B cell (primary cell): ENCODE measurements at regions not wholly inside any gene's neighbourhood (a gene's known extent, or its start where the extent isn't known, plus 50 kb on each side); places are given as distances from the start of the nearest gene placed in this dataset.

Experiments used
- ATAC-seq: fragments of 200-7000 bp; cut with Tn5 transposase; one replicate; pipeline ENCODE4 v1.10.0; 2021; ENCODE audit warnings: low read depth, mild to moderate bottlenecking, moderate number of reproducible peaks, moderate library complexity
- CTCF ChIA-PET: fragments of 350-600 bp; sonication (Branson Sonifier 250); formaldehyde crosslinking; loops from one replicate; lab custom pipeline; 2021; ENCODE audit warnings: antibody characterized with exemption, inconsistent platforms; lab: Charles Lee
- POLR2A ChIA-PET: fragments of 350-600 bp; sonication (Branson Sonifier 250); formaldehyde crosslinking; loops from one replicate; lab custom pipeline; 2021; ENCODE audit warnings: antibody characterized with exemption; lab: Charles Lee
- DNase-seq: peaks from one replicate; pipeline ENCODE4 v3.0.0; 2013
- H2AFZ ChIP-seq: 2 replicates; pipeline ENCODE4 v1.6.1; 2012; ENCODE audit warnings: mild to moderate bottlenecking, low read depth, low read length; ENCODE audit not compliant: insufficient read depth, poor library complexity, severe bottlenecking
- H3K27ac ChIP-seq, 2 donors: 1 replicate in 1 of 2; 2 replicates in 1 of 2; pipeline ENCODE4 v1.5.1; 2012 to 2013; ENCODE audit warnings: low read length in 2 of 2, mild to moderate bottlenecking in 2 of 2, moderate library complexity in 1 of 2
- H3K27me3 ChIP-seq, 4 experiments: fragments of 200-600 bp in 1 of 4; sonication (generic) in 1 of 4; replicated peaks in 1 of 4; 1 replicate in 2 of 4; 2 replicates in 2 of 4; pipeline versions ENCODE4 v1.6.1 to v1.7.0; 2013 to 2016; ENCODE audit warnings: low read length in 3 of 4, mild to moderate bottlenecking in 2 of 4, mixed read lengths in 1 of 4, moderate library complexity in 1 of 4; ENCODE audit not compliant: insufficient read depth in 4 of 4, control insufficient read depth in 3 of 4; ENCODE audit errors: control extremely low read depth in 1 of 4
- H3K36me3 ChIP-seq, 2 experiments: replicated peaks in 1 of 2; 1 replicate in 1 of 2; 2 replicates in 1 of 2; pipeline versions ENCODE4 v1.6.1 to v1.7.1; 2013; ENCODE audit warnings: low read length in 1 of 2; ENCODE audit not compliant: insufficient read depth in 2 of 2, control insufficient read depth in 1 of 2; ENCODE audit errors: control extremely low read depth in 1 of 2, extremely low read depth in 1 of 2
- H3K4me1 ChIP-seq, 2 donors: fragments of 200-600 bp in 1 of 2; sonication (generic) in 1 of 2; 1 replicate in 1 of 2; 2 replicates in 1 of 2; pipeline versions ENCODE4 v1.5.1 to v1.6.1; 2013 to 2017; ENCODE audit warnings: low read length in 2 of 2; ENCODE audit not compliant: control insufficient read depth in 2 of 2, insufficient read depth in 2 of 2
- H3K4me2 ChIP-seq: replicated peaks from 2 replicates; pipeline ENCODE3; 2012; ENCODE audit warnings: mild to moderate bottlenecking, low read depth, low read length; ENCODE audit not compliant: poor library complexity, severe bottlenecking
- H3K4me3 ChIP-seq, 5 experiments: fragments of 200-600 bp in 1 of 5; sonication (generic) in 1 of 5; 1 replicate in 3 of 5; 2 replicates in 2 of 5; pipeline versions ENCODE4 v1.5.1 to v1.7.0; 2011 to 2016; ENCODE audit warnings: low read length in 4 of 5, mild to moderate bottlenecking in 4 of 5, low read depth in 2 of 5, control low read depth in 1 of 5, moderate library complexity in 1 of 5; ENCODE audit not compliant: insufficient read depth in 1 of 5; ENCODE audit errors: control extremely low read depth in 1 of 5, extremely low read depth in 1 of 5
- H3K79me2 ChIP-seq: fragments of 200-600 bp; sonication (generic); one replicate; pipeline ENCODE4 v1.6.0; 2016; ENCODE audit warnings: low read length; ENCODE audit not compliant: control insufficient read depth, insufficient read depth
- H3K9ac ChIP-seq: fragments of 200-600 bp; sonication (generic); 2 replicates; pipeline ENCODE4 v1.6.1; 2017; ENCODE audit warnings: mild to moderate bottlenecking, low read length, moderate library complexity
- H3K9me3 ChIP-seq, 3 donors: one replicate each; pipeline versions ENCODE4 v1.6.1 to v1.7.1; 2013; ENCODE audit warnings: low read length in 2 of 3; ENCODE audit not compliant: control insufficient read depth in 2 of 3, insufficient read depth in 1 of 3; ENCODE audit errors: control extremely low read depth in 1 of 3
- H4K20me1 ChIP-seq: 2 replicates; pipeline ENCODE4 v1.6.0; 2012; ENCODE audit warnings: mild to moderate bottlenecking, low read length; ENCODE audit not compliant: insufficient read depth, control insufficient read depth, poor library complexity, severe bottlenecking
- H3K27ac Mint-ChIP-seq: one replicate; pipeline ENCODE4 v1.8.0; 2021; ENCODE audit warnings: mixed read lengths
- H3K27me3 Mint-ChIP-seq: one replicate; pipeline ENCODE4 v1.8.0; 2021; ENCODE audit warnings: mixed read lengths
- H3K4me1 Mint-ChIP-seq: one replicate; pipeline ENCODE4 v1.8.0; 2021; ENCODE audit warnings: mixed read lengths
- H3K4me3 Mint-ChIP-seq: one replicate; pipeline ENCODE4 v1.8.0; 2021; ENCODE audit warnings: mixed read lengths
- H3K9me3 Mint-ChIP-seq: one replicate; pipeline ENCODE4 v1.8.0; 2022; ENCODE audit warnings: mixed read lengths; ENCODE audit not compliant: insufficient read depth
- EZH2 ChIP-seq: IDR thresholded peaks from 2 replicates; pipeline ENCODE4 v1.6.1; 2012; ENCODE audit warnings: borderline replicate concordance, low read depth, mild to moderate bottlenecking, moderate library complexity, low read length; ENCODE audit not compliant: insufficient read depth, poor library complexity, severe bottlenecking
- WGBS: methylation state at CpG from one replicate; pipeline ENCODE4 v1.1.5; 2013; ENCODE audit warnings: missing lambda C conversion rate; ENCODE audit not compliant: insufficient coverage; 5-methylcytosine and 5-hydroxymethylcytosine counted together
- intact Hi-C: fragments of 100-400 bp; cut with micrococcal nuclease; formaldehyde crosslinking; loops from one replicate; pipeline ENCODE4 v1.10.0; 2022
- TF ChIP-seq, protein P1 (sequence below): fragments of 200-600 bp; IDR thresholded peaks from one replicate; pipeline ENCODE4 v1.8.0; 2022; ENCODE audit warnings: antibody characterized with exemption, mild to moderate bottlenecking

DNA sequence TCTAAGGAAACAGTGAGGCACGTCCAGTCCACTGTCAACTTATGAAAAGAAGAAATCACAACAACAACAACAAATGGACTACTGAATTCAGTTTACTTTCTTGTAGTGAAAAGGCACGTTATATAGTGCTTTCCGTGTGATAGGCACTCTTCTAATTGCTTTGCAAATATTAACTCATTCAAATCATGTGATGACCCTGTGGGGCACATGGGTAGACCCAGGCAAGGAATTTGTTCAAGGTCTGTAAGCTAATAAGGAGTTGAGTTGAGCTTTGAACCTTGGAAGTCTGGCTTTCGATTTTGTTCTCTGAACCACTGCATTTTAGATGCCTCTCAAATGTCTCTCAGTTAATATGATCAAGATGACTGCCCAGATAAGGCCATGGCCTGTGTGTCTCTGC lies 295.1 kb upstream of the RBFOX1 start:
- CTCF ChIA-PET = no interaction called here
- no peaks in the 10 kb centered on the region for H3K27me3 ChIP-seq
- no peaks in the 10 kb centered on the region for H4K20me1 ChIP-seq
- no peaks in the 10 kb centered on the region for H3K79me2 ChIP-seq
- H3K9me3 ChIP-seq = peaks cover 0 to 13% (median 0%) of the 10 kb centered on the region in 3 donors
- H3K4me2 ChIP-seq = no peak overlapping the region
- H2AFZ ChIP-seq = no peak overlapping the region
- no peak overlapping the region for H3K4me3 ChIP-seq
- H3K9ac ChIP-seq = no peak overlapping the region
- POLR2A ChIA-PET = no interaction called here
- Mint-ChIP-seq H3K27me3 (no peaks in the 10 kb centered on the region), H3K4me1 (no peaks in the 10 kb centered on the region), H3K27ac (no peak overlapping the region), H3K9me3 (peaks cover 2% of the 10 kb centered on the region), H3K4me3 (no peak overlapping the region)
- no CpG with 5 or more reads among the region's 4 CpGs for WGBS
- H3K36me3 ChIP-seq = no peaks in the 10 kb centered on the region
- ATAC-seq = no peak
- H3K27ac ChIP-seq = no peak overlapping the region
- TF ChIP-seq, protein P1, sequence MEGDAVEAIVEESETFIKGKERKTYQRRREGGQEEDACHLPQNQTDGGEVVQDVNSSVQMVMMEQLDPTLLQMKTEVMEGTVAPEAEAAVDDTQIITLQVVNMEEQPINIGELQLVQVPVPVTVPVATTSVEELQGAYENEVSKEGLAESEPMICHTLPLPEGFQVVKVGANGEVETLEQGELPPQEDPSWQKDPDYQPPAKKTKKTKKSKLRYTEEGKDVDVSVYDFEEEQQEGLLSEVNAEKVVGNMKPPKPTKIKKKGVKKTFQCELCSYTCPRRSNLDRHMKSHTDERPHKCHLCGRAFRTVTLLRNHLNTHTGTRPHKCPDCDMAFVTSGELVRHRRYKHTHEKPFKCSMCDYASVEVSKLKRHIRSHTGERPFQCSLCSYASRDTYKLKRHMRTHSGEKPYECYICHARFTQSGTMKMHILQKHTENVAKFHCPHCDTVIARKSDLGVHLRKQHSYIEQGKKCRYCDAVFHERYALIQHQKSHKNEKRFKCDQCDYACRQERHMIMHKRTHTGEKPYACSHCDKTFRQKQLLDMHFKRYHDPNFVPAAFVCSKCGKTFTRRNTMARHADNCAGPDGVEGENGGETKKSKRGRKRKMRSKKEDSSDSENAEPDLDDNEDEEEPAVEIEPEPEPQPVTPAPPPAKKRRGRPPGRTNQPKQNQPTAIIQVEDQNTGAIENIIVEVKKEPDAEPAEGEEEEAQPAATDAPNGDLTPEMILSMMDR = no peak
- TF ChIP-seq EZH2 = no peak
- intact Hi-C loops = no loop called here
- no peaks in the 10 kb centered on the region for H3K4me1 ChIP-seq
- no peak for DNase-seq

DNA sequence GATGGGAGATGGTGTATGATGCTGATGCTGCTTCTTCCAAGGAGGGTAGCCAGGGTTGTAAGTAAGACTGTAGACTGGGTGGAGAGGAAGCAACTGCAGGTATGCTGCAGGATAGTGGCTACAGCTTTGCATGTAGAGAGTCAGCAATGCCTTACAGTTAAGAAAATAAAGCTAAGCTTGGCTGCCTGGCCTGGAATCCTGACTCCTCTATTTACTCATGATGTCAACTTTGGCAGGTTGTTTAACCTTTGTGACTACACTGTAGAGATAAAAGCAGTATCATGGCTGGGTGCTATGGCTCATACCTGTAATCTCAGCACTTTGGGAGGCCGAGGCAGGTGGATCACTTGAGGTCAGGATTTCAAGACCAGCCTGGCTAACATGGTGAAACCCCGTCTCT lies 301.6 kb upstream of the RBFOX1 start:
- ChIA-PET POLR2A (no interaction called here), CTCF (no interaction called here)
- Histone ChIP-seq H3K79me2 (no peaks in the 10 kb centered on the region), H3K4me1 (no peaks in the 10 kb centered on the region), H3K27ac (no peak overlapping the region), H3K9me3 (peaks cover 0 to 14% (median 0%) of the 10 kb centered on the region in 3 donors), H3K9ac (no peak overlapping the region), H3K36me3 (no peaks in the 10 kb centered on the region), H3K4me3 (no peak overlapping the region), H4K20me1 (no peaks in the 10 kb centered on the region), H3K27me3 (no peaks in the 10 kb centered on the region), H3K4me2 (no peak overlapping the region), H2AFZ (no peak overlapping the region)
- H3K27me3 Mint-ChIP-seq = no peaks in the 10 kb centered on the region
- no CpG with 5 or more reads among the region's 2 CpGs for WGBS
- intact Hi-C loops = no loop called here
- DNase-seq = no peak
- peaks cover 11% of the 10 kb centered on the region for H3K9me3 Mint-ChIP-seq
- H3K27ac Mint-ChIP-seq = no peak overlapping the region
- ATAC-seq = no peak
- TF ChIP-seq, protein P1 = no peak
- no peak for TF ChIP-seq EZH2
- no peak overlapping the region for H3K4me3 Mint-ChIP-seq
- no peaks in the 10 kb centered on the region for H3K4me1 Mint-ChIP-seq
